IPS-15b (cell line): ENCODE measurements at regions not wholly inside any gene's neighbourhood (a gene's known extent, or its start where the extent isn't known, plus 50 kb on each side); places are given as distances from the start of the nearest gene placed in this dataset.

Experiments
- H3K27me3 ChIP-seq: one replicate; pipeline ENCODE4 v1.6.1; 2013; ENCODE audit warnings: low read length; ENCODE audit not compliant: control insufficient read depth, insufficient read depth
- H3K36me3 ChIP-seq: one replicate; pipeline ENCODE4 v1.6.1; 2013; ENCODE audit warnings: low read length; ENCODE audit not compliant: control insufficient read depth, insufficient read depth
- H3K4me1 ChIP-seq: one replicate; pipeline ENCODE4 v1.6.1; 2013; ENCODE audit warnings: mild to moderate bottlenecking, low read length; ENCODE audit not compliant: control insufficient read depth, insufficient read depth
- H3K4me3 ChIP-seq: one replicate; pipeline ENCODE4 v1.5.1; 2013; ENCODE audit warnings: low read depth, low read length
- H3K9ac ChIP-seq: one replicate; pipeline ENCODE4 v1.6.1; 2013; ENCODE audit warnings: low read depth, mild to moderate bottlenecking, low read length
- H3K9me3 ChIP-seq: one replicate; pipeline ENCODE4 v1.6.1; 2013; ENCODE audit warnings: mild to moderate bottlenecking, low read length; ENCODE audit not compliant: control insufficient read depth, insufficient read depth

DNA sequence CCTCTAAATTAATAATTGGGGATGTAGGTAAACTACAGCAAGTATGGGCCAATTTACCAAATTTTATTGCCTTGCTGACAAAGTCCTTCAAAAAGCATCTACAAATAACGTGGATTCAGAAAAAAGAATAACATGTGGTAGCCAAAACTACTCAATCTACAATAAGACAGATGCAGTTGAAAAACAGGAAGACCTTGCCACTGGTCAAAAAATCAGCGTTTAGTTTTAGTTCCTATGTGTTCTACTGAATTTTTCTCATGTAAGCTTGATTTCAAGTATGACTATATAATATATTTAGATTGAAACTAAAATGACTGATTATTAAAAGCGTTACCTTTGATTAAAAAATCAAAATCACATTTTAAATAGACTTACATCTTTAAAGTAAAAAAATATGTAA lies 1317.6 kb downstream of the PCDH9 start:
- Histone ChIP-seq H3K9me3 (no peaks in the 10 kb centered on the region), H3K4me3 (no peak overlapping the region), H3K9ac (no peak overlapping the region), H3K27me3 (no peaks in the 10 kb centered on the region), H3K4me1 (no peaks in the 10 kb centered on the region), H3K36me3 (no peaks in the 10 kb centered on the region)

DNA sequence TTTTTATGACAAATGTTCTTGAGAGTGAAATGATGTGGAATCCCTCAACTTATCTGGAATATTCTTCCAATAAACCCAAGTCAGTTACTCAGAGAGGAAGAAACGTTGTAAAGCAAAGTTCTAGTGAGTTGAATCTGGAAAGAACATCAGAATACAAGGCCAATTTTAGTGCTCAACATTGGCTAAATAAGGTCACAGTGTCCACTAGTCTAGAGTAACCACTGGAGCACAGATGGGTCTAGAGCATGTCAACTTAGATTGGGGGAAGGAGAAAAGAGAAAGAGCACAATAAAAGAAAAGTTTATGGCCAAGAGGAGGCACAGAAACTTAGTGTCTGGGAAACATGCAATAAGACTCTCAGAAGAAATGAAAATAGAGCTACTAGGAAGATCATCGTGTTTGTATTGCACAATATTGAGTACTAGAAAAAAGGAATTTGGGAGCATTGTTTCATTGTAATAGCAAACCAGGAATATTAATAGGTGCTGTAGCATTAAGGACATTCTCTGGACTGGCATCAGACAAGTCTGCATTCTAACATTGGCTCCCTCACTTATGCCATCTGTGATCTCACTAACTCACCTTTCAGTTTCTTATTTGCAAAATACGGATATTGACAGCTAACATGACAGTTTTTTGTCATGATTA lies 1318.5 kb downstream of the PCDH9 start:
- no peaks in the 10 kb centered on the region for H3K4me1 ChIP-seq
- H3K27me3 ChIP-seq, result no peaks in the 10 kb centered on the region
- H3K9me3 ChIP-seq, result no peaks in the 10 kb centered on the region
- H3K4me3 ChIP-seq, result no peak overlapping the region
- no peaks in the 10 kb centered on the region for H3K36me3 ChIP-seq
- no peak overlapping the region for H3K9ac ChIP-seq

DNA sequence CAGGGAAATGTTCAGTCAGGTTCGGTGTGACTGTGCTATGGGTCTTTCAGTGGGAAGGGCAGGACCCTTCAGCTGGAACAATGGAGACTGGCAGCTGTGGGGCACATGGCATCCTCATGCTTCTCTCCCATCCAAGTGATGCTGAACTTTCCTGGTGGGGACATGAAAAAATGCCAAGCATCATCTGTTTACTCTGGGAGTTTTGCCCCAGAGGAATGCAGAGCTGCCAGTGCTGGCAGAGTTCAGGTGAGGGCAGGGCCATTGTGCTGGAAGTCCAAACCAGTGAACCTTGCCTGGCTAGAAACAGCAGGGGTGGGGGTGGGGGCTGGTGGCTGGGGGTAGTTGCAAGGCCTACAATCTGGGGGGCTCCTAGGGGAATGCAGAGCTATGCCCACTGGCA lies 1320.6 kb downstream of the PCDH9 start:
- Histone ChIP-seq H3K27me3 (no peaks in the 10 kb centered on the region), H3K9ac (no peak overlapping the region), H3K36me3 (no peaks in the 10 kb centered on the region), H3K9me3 (no peaks in the 10 kb centered on the region), H3K4me3 (no peak overlapping the region), H3K4me1 (no peaks in the 10 kb centered on the region)

DNA sequence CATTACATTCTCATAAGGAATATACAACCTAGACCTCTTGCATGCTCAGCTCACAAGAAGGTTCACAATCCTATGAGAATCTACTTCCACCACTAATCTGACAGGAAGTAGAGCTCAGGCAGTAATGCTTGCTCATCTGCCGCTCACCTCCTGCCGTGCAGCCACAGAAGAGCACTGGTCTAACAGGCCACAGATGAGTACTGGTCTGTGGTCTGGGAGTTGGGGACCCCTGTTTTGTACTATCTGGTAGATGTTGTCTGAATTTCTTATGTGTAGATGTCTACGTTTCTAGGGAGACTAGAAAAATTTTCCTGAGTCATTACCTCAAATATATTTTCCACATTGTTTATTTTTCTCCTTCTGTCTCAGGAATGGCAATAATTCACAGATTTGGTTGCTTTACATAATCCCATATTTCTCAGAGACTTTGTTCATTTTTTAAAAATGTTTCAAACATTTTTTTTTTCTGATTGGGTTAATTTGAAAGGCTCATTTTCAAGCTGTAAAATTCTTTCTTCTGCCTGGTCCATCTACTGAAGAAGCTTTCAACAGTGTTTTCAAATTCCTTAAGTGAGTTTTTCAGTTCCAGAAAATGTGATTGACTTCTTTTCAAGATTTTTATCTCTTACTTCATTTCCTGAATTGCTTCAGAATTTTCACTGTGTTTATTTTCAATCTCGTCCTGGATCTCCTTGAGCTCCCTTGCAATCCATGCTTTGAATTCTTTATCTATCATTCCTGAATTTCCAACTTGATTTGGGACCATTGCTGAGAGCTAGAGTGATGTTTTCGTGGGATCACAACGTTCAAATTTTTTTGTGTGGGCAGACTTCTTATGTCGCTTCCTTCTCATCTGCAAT lies 1322.2 kb downstream of the PCDH9 start:
- Histone ChIP-seq H3K4me1 (no peaks in the 10 kb centered on the region), H3K27me3 (no peaks in the 10 kb centered on the region), H3K9ac (no peak overlapping the region), H3K4me3 (no peak overlapping the region), H3K36me3 (no peaks in the 10 kb centered on the region), H3K9me3 (no peaks in the 10 kb centered on the region)

DNA sequence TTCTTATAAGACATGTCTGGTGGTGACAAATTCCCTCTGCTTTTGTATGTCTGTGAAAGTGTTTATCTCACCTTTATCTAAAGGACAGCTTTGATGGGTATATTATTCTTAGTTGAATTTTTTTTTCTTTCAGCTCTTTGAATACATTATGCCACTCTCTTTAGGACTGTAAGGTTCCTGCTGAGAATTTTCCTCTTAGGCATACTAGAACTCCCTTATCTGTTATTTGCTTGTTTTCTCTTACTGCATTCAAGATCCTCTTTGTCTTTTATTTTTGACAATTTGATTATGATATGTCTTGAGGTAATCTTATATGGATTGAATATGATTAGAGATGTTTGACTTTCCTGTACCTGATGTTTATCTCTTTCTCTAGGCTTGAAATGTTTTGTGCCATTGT lies 1328.4 kb downstream of the PCDH9 start:
- H3K27me3 ChIP-seq, result no peaks in the 10 kb centered on the region
- no peaks in the 10 kb centered on the region for H3K36me3 ChIP-seq
- H3K4me1 ChIP-seq, result no peaks in the 10 kb centered on the region
- H3K9ac ChIP-seq, result no peak overlapping the region
- H3K9me3 ChIP-seq, result no peaks in the 10 kb centered on the region
- H3K4me3 ChIP-seq, result no peak overlapping the region

DNA sequence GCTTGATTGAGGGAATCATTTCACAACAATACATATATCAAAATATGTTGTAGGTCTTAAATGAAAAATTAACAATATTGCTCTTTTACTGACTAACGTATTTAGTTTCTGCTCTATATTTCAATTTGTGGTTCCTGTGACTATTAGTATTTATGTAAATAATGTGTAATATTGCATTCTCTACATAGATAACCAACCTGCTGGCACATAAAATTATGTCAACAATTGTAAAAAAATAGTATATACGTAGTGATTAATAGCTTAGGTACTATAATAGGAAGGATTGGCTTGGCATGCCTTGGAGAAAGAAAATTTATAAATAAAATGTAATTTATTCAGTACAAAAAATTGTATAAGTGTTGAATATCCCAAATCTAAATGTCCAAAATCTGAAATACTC lies 1336.1 kb downstream of the PCDH9 start:
- Histone ChIP-seq H3K4me3 (no peak overlapping the region), H3K9ac (no peak overlapping the region), H3K27me3 (no peaks in the 10 kb centered on the region), H3K4me1 (peaks cover 5% of the 10 kb centered on the region), H3K36me3 (no peaks in the 10 kb centered on the region), H3K9me3 (no peaks in the 10 kb centered on the region)

DNA sequence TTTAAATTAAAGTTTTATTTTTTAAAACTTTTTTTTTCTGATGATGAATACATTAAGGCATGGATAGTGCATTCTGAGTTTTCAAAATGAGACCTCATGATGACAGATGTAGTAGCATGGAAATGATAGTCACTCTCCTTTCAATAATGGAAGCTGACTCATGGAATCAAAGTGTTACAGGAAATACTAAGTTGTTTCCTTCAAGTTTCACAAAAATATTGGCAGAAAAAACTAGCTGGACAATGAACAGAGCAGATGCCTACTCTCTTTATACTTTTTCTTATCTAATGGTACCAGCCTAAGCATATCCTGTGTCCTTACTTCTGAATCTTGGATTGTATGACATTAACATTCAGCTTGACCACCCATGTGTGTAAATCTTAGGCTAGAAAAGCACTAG lies 1337.3 kb downstream of the PCDH9 start:
- no peak overlapping the region for H3K4me3 ChIP-seq
- no peaks in the 10 kb centered on the region for H3K9me3 ChIP-seq

DNA sequence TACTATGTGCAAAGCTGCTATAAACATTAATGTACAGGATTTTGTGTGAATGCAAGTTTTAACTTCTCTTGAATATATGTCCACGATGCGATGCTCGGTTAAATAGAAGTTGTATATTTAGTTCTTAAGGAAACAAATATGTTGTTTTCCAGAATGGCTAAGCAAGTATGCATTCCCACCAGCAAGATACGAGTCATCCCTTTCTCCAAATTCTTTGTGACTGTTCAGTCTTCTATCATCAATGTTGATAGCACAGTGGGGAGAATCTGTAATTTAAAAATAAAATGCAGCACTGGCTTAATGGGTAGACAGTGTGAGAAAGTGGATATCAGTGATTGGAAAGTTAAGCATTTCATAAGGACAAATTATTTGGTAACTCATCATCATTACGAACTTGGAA lies 1340.8 kb downstream of the PCDH9 start:
- Histone ChIP-seq H3K9ac (no peak overlapping the region), H3K9me3 (no peaks in the 10 kb centered on the region), H3K36me3 (no peaks in the 10 kb centered on the region), H3K27me3 (no peaks in the 10 kb centered on the region), H3K4me1 (peaks cover 5% of the 10 kb centered on the region), H3K4me3 (no peak overlapping the region)

More for the DNA sequence above, 1337.3 kb downstream of the PCDH9 start:
- Histone ChIP-seq H3K27me3 (no peaks in the 10 kb centered on the region), H3K9ac (no peak overlapping the region), H3K4me1 (peaks cover 5% of the 10 kb centered on the region), H3K36me3 (no peaks in the 10 kb centered on the region)

DNA sequence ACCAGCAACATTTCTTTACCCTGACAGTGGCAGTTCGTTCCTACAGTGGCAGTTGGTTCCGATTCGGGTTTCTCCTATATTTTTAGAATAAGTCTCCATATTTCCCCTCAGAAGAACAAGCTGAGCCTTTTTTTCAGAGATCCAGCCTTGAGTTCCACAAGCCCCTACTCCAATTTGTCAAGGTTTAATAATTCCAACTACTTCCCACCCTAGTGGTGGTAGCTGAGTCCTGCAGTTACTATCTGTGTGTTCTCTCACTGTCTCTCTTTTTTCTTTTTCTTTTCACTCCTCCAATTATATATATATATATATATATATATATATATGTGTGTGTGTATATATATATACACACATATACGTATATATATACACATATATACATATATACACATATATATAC lies 1347.3 kb downstream of the PCDH9 start:
- no peak overlapping the region for H3K4me3 ChIP-seq
- no peaks in the 10 kb centered on the region for H3K36me3 ChIP-seq
- no peaks in the 10 kb centered on the region for H3K27me3 ChIP-seq
- no peak overlapping the region for H3K9ac ChIP-seq
- H3K9me3 ChIP-seq, result no peaks in the 10 kb centered on the region
- no peaks in the 10 kb centered on the region for H3K4me1 ChIP-seq

DNA sequence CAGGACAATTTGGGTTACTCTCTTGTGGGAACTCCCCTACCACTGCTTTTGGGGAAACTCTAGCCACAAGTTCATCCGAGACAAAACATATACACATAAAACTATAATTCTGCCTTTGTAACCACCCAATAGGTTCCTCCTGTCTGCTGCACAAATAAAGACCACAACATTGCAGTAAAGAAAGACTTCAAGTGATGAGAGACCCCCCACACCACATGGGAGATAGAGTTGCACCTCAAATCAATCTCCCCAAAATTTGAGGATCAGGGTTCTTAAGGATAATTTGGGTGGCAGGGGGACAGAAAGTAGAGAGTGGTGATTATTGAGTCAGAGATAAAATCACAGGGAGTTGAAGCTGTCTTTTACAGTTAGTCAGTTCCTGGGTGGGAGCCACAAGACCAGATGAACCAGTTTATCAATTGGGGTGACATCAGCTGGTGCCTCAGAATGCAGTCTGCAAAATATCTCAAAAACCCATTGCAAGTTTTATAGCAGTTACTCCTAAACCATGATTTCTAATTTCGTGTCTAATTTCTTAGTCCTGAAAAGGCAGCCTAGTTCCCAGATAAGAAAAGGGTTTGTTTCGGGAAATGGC lies 1348.5 kb downstream of the PCDH9 start:
- Histone ChIP-seq H3K9me3 (no peaks in the 10 kb centered on the region), H3K27me3 (no peaks in the 10 kb centered on the region), H3K4me1 (no peaks in the 10 kb centered on the region), H3K4me3 (no peak overlapping the region), H3K9ac (no peak overlapping the region), H3K36me3 (no peaks in the 10 kb centered on the region)

DNA sequence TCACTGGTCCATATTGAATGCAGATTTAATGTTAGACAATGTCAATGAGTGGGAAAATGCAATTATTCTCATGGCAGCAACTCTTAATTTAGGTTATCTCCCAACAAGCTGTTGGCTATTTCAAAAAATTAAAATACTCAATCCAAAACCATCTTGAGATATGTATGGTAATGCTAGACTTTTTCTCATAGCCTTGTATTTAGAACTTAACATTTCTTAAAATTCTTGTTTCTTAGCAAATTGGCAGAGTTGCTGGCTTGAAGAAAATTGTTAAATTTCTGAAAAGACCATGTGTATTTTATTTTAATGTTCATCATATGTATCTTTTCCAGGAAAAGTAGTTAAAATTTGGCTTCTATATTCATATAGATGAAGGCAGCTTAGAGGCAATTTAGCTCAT lies 1355.1 kb downstream of the PCDH9 start:
- Histone ChIP-seq H3K4me3 (no peak overlapping the region), H3K27me3 (no peaks in the 10 kb centered on the region), H3K36me3 (no peaks in the 10 kb centered on the region), H3K4me1 (no peaks in the 10 kb centered on the region), H3K9ac (no peak overlapping the region), H3K9me3 (no peaks in the 10 kb centered on the region)

DNA sequence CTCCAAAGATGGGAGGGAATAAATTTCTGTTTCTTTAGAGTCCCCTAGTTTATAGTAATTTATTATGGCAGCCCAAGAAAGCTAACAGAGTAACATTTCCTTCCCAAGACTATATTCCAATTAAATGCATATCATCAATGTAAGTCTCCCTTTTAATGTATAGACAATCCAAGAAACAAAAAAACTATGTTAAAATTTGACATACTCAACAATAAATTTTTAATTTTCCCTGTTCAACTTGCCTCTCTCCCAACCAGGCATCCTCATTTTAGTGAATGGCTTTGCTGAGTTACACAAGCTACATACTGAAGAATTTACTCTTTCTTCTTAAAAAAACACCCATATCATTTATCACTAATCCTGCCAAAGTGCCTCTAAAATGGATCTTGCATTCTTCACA lies 1357.7 kb downstream of the PCDH9 start:
- Histone ChIP-seq H3K4me1 (no peaks in the 10 kb centered on the region), H3K9ac (no peak overlapping the region)

More for the DNA sequence above, 1357.7 kb downstream of the PCDH9 start:
- Histone ChIP-seq H3K9me3 (no peaks in the 10 kb centered on the region), H3K36me3 (no peaks in the 10 kb centered on the region), H3K4me3 (no peak overlapping the region), H3K27me3 (no peaks in the 10 kb centered on the region)
